ENCODE measurements at regions not wholly inside any gene's neighbourhood (a gene's known extent, or its start where the extent isn't known, plus 50 kb on each side); places are given as distances from the start of the nearest gene placed in this dataset.

DNA sequence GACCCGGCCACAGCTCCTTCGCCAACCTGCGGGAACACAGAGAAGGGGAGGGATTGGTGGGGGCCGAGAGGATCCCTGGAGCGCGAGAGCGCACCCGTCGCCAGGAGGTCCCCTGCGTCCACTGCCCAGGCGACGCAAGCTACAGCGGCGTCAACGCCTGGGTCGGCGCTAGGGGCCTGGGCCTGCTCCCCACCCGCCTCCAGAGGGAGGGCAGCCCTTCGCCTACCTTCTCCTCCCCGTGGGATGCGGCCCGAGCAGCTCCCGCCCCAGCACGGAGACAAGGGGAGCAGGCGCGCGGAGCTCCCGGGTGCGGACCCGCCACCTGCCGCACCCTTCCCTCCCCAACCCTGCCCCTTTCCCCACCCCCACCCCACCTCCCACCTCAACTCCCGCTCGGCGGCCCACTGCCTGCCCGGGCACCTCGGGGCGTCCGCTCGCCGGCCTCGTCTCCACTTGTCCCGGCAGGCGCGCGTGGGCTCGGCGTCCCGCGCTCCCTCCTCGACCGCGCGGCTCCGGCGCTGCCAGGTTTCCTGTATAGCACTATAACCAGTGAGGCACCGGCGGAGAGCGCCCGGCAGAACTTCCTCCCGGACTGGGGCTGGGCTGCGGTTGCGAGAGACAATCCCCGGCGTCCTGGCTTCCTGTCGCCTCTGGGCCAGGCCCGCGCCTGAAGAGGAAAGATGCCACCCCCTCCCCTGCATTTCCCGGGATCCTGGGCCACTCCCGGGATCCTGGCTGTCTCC, 119.1 kb upstream of the SMURF2 start:
- POLR2A ChIA-PET = no interaction called here
- ATAC-seq (no peak), FAIRE-seq (no peak), DNase-seq (ENCODE audit: low spot score) (no peak)
- no TSS peak for BruUV-seq (replicated peaks)
- H3K27me3 ChIP-seq (ENCODE audit: control insufficient read depth in 1 of 2, insufficient read depth in 2 of 2, low read length in 2 of 2) = no peaks in the 10 kb centered on the region
- 98% methylated on average over 68 of the region's 69 CpGs for WGBS (ENCODE audit: low lambda C conversion rate)
- H3K27ac ChIP-seq (ENCODE audit: extremely low read length, insufficient read depth, low read length) = no peak overlapping the region
- H3K79me2 ChIP-seq (ENCODE audit: insufficient read depth, low read length) = no peaks in the 10 kb centered on the region
- H4K20me1 ChIP-seq (ENCODE audit: insufficient read depth, low read length) = no peaks in the 10 kb centered on the region
- H2AFZ ChIP-seq (ENCODE audit: low read length) = no peak overlapping the region
- no peak overlapping the region for H3K4me3 ChIP-seq (replicated peaks in 1 of 3; ENCODE audit: insufficient read depth in 1 of 3, low read depth in 2 of 3, low read length in 3 of 3)
- H3K36me3 ChIP-seq (replicated peaks in 1 of 2; ENCODE audit: control insufficient read depth in 1 of 2, insufficient read depth in 2 of 2, low read length in 2 of 2) = no peaks in the 10 kb centered on the region; a peak in 2 of 5 replicates
- CTCF ChIA-PET (ENCODE audit: low intra/inter-chr PET ratio, low total read pairs) = no interaction called here
- intact Hi-C loops (cut with micrococcal nuclease; ENCODE audit: unreplicated experiment) (no loop called here), in situ Hi-C loops (cut with HindIII; ENCODE audit: extremely low pct_ligation_motif_present, low pct_unique_long_range_greater_than_20kb) (no loop called here)
- peaks cover 18% of the 10 kb centered on the region for H3K4me1 ChIP-seq (ENCODE audit: insufficient read depth, low read length)
- TF ChIP-seq SATB2 (CRISPR knock-in tag; IDR thresholded peaks at IDR 0.05) = no peak
- peak; percentile 77 for TF ChIP-seq HNRNPK (IDR thresholded peaks at IDR 0.05; ENCODE audit: low read depth, low read length, poor library complexity, severe bottlenecking)
- TF ChIP-seq GATA4 (IDR thresholded peaks at IDR 0.05; ENCODE audit: borderline replicate concordance, low read depth) = no peak
- no peak for TF ChIP-seq SIX1 (CRISPR knock-in tag; IDR thresholded peaks at IDR 0.05; ENCODE audit: borderline replicate concordance)
- no peak for TF ChIP-seq HOXA9 (CRISPR knock-in tag; IDR thresholded peaks at IDR 0.05; ENCODE audit: borderline replicate concordance)
- TF ChIP-seq SIN3A (IDR thresholded peaks at IDR 0.05; ENCODE audit: borderline replicate concordance, low read depth, low read length) = no peak
- H3K9me3 ChIP-seq (ENCODE audit: low read length) = no peaks in the 10 kb centered on the region
- H3K9ac ChIP-seq (ENCODE audit: insufficient read depth, low read depth, low read length) = no peak overlapping the region
- no peak overlapping the region for H3K4me2 ChIP-seq (ENCODE audit: low read depth, low read length)

DNA sequence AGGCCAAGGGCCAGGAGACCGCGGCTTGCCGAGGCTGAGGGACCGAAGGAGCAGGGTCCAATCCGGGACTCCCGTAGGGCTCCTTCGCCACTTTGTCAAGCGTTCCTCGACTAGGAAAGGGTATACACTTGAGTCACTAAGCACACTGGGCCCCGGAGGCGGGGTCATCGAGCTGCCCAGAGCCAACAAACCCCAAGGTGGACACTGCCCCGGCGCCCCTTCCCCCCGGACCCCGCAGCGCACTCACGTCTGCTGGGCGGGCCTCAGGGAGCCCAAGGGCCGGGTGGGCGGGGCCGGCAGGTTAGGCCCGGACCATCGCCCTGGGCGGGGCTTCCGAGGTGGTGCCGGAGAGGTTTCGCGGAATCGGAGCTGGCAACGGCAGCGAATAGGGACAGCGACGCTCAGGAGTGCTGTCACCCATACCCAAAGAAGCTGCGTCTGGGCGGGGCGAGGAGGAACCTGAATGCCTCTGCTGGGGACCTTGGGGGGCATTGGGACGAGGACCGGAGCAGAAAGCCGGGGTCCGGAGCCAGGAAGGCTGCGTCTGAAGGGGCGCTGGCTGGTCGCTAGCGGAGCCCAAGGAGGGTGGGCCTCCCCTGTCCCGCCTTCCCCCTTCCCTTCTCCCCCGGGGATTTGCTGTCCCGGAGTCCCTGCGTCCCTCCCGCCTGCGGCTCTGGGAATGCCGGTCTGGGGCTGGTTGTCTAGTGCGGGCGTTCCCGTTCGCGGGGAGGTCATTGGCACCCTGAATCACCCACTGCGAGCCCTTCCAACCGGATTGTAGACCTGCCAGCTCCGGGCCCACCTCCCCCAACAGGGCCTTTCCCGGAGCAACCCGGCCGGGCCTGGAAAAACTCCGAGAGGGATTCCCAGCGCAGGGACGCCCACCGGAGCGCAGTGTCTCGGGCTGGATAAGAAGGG, 118.2 kb upstream of the SMURF2 start:
- Histone ChIP-seq H3K4me3 (replicated peaks in 1 of 3; ENCODE audit: insufficient read depth in 1 of 3, low read depth in 2 of 3, low read length in 3 of 3) (no peak overlapping the region), H3K9me3 (ENCODE audit: low read length) (no peaks in the 10 kb centered on the region), H3K27me3 (ENCODE audit: control insufficient read depth in 1 of 2, insufficient read depth in 2 of 2, low read length in 2 of 2) (no peaks in the 10 kb centered on the region), H3K4me2 (ENCODE audit: low read depth, low read length) (no peak overlapping the region), H4K20me1 (ENCODE audit: insufficient read depth, low read length) (no peaks in the 10 kb centered on the region), H3K27ac (ENCODE audit: extremely low read length, insufficient read depth, low read length) (no peak overlapping the region), H3K4me1 (ENCODE audit: insufficient read depth, low read length) (peaks cover 26% of the 10 kb centered on the region), H3K79me2 (ENCODE audit: insufficient read depth, low read length) (no peaks in the 10 kb centered on the region), H2AFZ (ENCODE audit: low read length) (no peak overlapping the region), H3K9ac (ENCODE audit: insufficient read depth, low read depth, low read length) (no peak overlapping the region), H3K36me3 (replicated peaks in 1 of 2; ENCODE audit: control insufficient read depth in 1 of 2, insufficient read depth in 2 of 2, low read length in 2 of 2) (no peaks in the 10 kb centered on the region; a peak in 1 of 5 replicates)
- POLR2A ChIA-PET = interaction anchor here (0.6 kb wide), 1 partner anchor 412 kb away, joined by 3 read pairs; no protein-coding TSS in a partner anchor
- in situ Hi-C loops (cut with HindIII; ENCODE audit: extremely low pct_ligation_motif_present, low pct_unique_long_range_greater_than_20kb) (no loop called here), intact Hi-C loops (cut with micrococcal nuclease; ENCODE audit: unreplicated experiment) (no loop called here)
- CTCF ChIA-PET (ENCODE audit: low intra/inter-chr PET ratio, low total read pairs) = no interaction called here
- ATAC-seq = no peak
- no peak for FAIRE-seq
- 97% methylated on average over 64 of the region's 69 CpGs for WGBS (ENCODE audit: low lambda C conversion rate)
- no TSS peak for BruUV-seq (replicated peaks)
- no peak for DNase-seq (ENCODE audit: low spot score)
- TF ChIP-seq RFX3 (CRISPR knock-in tag; IDR thresholded peaks at IDR 0.05) = no peak
- TF ChIP-seq MAZ (IDR thresholded peaks at IDR 0.05; ENCODE audit: borderline replicate concordance, low read depth, low read length) = no peak
- no peak for TF ChIP-seq MAZ (CRISPR knock-in tag; IDR thresholded peaks at IDR 0.05; ENCODE audit: low read depth)
- TF ChIP-seq, protein P1, sequence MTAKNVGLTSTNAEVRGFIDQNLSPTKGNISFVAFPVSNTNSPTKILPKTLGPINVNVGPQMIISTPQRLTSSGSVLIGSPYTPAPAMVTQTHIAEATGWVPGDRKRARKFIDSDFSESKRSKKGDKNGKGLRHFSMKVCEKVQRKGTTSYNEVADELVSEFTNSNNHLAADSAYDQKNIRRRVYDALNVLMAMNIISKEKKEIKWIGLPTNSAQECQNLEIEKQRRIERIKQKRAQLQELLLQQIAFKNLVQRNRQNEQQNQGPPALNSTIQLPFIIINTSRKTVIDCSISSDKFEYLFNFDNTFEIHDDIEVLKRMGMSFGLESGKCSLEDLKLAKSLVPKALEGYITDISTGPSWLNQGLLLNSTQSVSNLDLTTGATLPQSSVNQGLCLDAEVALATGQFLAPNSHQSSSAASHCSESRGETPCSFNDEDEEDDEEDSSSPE (CRISPR knock-in tag; IDR thresholded peaks at IDR 0.05) = no peak
- no peak for TF ChIP-seq ZSCAN31 (CRISPR knock-in tag; IDR thresholded peaks at IDR 0.05; ENCODE audit: low read depth)
- no peak for TF ChIP-seq ZBTB14 (CRISPR knock-in tag; IDR thresholded peaks at IDR 0.05)
- no peak for TF ChIP-seq RAD21 (CRISPR knock-in tag; IDR thresholded peaks at IDR 0.05)

Data from HepG2 (cell line).